ENCODE measurements at regions not wholly inside any gene's neighbourhood (a gene's known extent, or its start where the extent isn't known, plus 50 kb on each side); places are given as distances from the start of the nearest gene placed in this dataset.

DNA sequence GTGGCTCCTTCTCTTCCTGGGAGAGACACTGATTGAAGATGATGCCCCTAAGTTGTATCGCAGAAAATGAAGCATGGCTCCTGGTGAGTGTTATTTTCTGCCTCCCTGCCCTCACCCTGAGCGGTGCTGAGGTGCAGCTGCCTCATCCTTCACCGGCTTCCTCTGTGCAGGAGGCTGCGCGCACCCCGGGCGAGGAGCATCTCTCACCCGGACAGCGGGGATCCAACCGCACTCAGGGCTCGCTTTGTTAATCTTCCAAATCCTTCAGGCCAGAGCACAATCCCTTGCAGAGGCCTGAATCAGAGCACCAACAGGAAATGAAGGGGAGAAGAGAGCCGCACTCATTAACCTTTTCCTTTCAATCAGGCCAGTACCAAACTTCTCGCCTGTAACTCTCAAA lies 910.3 kb downstream of the CCSER2 start:
- ATAC-seq (no peak), DNase-seq (no peak)
- Histone ChIP-seq H3K9me3 (no peaks in the 10 kb centered on the region), H3K36me3 (no peaks in the 10 kb centered on the region), H3K27ac (no peak overlapping the region), H3K4me3 (no peak overlapping the region), H3K4me1 (no peaks in the 10 kb centered on the region), H3K27me3 (peaks cover 0 to 6% (median 0%) of the 10 kb centered on the region in 7 donors)
- intact Hi-C loops (cut with DNase I): no loop called here
- 81% methylated on average over 13 of the region's 13 CpGs for WGBS, 2 donors
- TF ChIP-seq, protein P1, sequence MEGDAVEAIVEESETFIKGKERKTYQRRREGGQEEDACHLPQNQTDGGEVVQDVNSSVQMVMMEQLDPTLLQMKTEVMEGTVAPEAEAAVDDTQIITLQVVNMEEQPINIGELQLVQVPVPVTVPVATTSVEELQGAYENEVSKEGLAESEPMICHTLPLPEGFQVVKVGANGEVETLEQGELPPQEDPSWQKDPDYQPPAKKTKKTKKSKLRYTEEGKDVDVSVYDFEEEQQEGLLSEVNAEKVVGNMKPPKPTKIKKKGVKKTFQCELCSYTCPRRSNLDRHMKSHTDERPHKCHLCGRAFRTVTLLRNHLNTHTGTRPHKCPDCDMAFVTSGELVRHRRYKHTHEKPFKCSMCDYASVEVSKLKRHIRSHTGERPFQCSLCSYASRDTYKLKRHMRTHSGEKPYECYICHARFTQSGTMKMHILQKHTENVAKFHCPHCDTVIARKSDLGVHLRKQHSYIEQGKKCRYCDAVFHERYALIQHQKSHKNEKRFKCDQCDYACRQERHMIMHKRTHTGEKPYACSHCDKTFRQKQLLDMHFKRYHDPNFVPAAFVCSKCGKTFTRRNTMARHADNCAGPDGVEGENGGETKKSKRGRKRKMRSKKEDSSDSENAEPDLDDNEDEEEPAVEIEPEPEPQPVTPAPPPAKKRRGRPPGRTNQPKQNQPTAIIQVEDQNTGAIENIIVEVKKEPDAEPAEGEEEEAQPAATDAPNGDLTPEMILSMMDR (IDR thresholded peaks at IDR 0.05): no peak

DNA sequence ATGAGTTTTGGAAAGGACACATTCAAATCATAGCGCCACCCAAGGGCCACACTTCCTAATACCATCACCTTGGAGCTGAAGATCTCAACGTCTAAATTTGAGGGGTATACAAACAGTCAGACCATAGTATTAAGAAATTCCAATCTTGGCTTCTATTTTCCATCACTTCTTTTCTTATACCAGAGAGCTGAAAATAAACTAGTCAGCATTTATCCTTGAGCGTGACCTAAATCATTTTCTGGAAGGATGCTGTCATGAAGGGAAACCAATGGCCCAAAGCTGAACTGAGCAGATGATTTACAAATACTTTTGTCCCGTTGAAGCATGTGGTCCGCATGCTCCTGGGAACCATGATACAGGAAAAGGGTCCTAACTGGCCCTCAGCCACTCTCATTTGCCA lies 921.9 kb downstream of the CCSER2 start:
- TF ChIP-seq, protein P1 (IDR thresholded peaks at IDR 0.05): no peak
- intact Hi-C loops (cut with DNase I): no loop called here
- no peak for DNase-seq
- Histone ChIP-seq H3K36me3 (no peaks in the 10 kb centered on the region), H3K4me1 (no peaks in the 10 kb centered on the region), H3K27me3 (no peaks in the 10 kb centered on the region), H3K9me3 (no peaks in the 10 kb centered on the region), H3K4me3 (no peak overlapping the region), H3K27ac (no peak overlapping the region)
- no peak for ATAC-seq
- WGBS, 2 donors: 72 to 79% methylated on average over 5 of the region's 5 CpGs

DNA sequence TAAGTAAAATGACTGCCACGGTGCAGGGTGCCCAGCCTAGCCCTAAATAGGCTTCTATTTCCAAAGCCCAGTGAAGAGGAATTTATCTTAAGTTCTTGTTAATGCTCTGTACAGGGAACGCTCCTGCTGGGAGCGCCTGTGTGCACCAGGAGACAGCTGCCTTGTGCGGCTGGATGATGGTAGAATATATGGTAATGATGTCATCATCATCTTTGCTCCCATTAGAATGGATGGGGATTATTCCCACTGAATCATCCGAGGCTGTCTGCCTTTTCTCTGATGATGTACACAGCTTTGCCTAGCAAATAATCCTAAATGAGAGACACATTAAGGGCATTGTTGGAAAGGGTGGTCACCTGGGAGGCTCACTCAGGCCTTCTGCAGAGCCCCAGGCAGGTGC lies 928.1 kb downstream of the CCSER2 start:
- H3K9me3 ChIP-seq: no peaks in the 10 kb centered on the region
- H3K27me3 ChIP-seq: no peaks in the 10 kb centered on the region
- TF ChIP-seq, protein P1 (IDR thresholded peaks at IDR 0.05): no peak
- no peak for ATAC-seq
- DNase-seq: no peak
- no peaks in the 10 kb centered on the region for H3K36me3 ChIP-seq
- WGBS, 2 donors: 79 to 82% methylated on average over 5 of the region's 5 CpGs
- no peaks in the 10 kb centered on the region for H3K4me1 ChIP-seq
- no peak overlapping the region for H3K27ac ChIP-seq
- intact Hi-C loops (cut with DNase I): no loop called here
- no peak overlapping the region for H3K4me3 ChIP-seq

DNA sequence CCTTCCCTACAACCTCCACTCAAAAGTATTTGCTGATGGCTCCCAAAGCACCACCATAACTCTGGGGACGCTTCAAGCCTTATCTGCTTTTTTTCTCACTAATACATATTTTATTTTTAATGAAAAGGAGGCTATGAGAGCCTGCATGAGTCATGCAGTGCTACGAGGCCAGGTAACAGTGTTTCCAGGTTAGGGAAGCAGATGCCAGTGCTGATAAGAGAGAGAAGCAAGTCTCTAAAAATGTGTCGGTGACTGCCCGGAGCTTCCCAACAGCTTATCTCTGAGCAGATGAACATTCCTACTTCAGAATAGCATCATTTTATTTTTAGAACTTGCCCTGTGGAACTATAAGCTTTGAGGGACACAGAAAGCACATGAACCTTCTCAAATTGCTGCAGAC lies 931.5 kb downstream of the CCSER2 start:
- H3K36me3 ChIP-seq: no peaks in the 10 kb centered on the region
- intact Hi-C loops (cut with DNase I): no loop called here
- no peak overlapping the region for H3K27ac ChIP-seq
- WGBS, 2 donors: 27 to 31% methylated on average over 4 of the region's 4 CpGs
- H3K27me3 ChIP-seq: no peaks in the 10 kb centered on the region
- H3K4me1 ChIP-seq: no peaks in the 10 kb centered on the region
- ATAC-seq (no peak), DNase-seq (no peak)
- H3K4me3 ChIP-seq: no peak overlapping the region
- TF ChIP-seq, protein P1 (IDR thresholded peaks at IDR 0.05): no peak
- no peaks in the 10 kb centered on the region for H3K9me3 ChIP-seq

DNA sequence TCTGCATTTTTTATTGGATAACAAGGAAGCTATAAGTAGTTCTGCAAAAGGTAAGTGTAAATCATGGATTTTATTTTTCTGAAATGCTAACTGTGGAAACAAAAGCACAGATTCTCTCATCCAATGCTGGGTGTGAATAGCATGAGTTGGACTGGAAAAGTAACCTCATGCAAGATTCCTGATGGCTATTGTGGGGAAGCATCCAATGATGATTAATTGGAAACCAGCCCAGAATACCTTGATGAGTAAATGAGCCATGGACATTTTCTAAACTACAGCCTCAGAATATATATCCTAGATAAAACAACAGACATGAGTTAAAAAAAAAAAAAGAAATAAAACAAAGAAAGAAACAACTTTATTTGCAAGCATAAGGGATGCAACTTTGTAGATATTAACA lies 934.6 kb downstream of the CCSER2 start:
- Histone ChIP-seq H3K4me3 (no peak overlapping the region), H3K36me3 (no peaks in the 10 kb centered on the region), H3K27me3 (no peaks in the 10 kb centered on the region), H3K9me3 (peaks cover 0 to 8% (median 0%) of the 10 kb centered on the region in 11 donors), H3K27ac (no peak overlapping the region), H3K4me1 (no peaks in the 10 kb centered on the region)
- ATAC-seq (no peak), DNase-seq (no peak)
- TF ChIP-seq, protein P1 (IDR thresholded peaks at IDR 0.05): no peak
- intact Hi-C loops (cut with DNase I): no loop called here
